ENCODE measurements at regions not wholly inside any gene's neighbourhood (a gene's known extent, or its start where the extent isn't known, plus 50 kb on each side); places are given as distances from the start of the nearest gene placed in this dataset.

DNA sequence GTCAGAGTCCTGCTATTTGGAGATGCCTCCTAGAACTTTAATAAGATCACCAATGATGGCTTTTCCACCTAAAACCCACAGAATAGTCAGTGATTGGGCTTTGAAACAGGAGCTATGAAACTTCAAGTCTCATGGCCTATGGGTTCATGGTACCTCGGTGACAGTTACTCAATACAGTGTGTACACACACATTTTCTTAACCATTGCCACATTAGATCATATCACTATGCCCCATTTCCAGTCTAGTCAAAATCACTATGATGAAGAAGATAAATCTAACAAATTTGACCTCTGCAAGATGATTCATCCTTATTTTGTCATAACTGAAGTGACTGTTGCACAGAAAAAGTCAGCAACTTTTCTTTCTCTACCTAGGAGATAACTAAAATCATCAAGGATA is 86.8 kb upstream of the OR13F1 start:
- DNase-seq (ENCODE audit: low read depth): no peak
- TF ChIP-seq, protein P1, sequence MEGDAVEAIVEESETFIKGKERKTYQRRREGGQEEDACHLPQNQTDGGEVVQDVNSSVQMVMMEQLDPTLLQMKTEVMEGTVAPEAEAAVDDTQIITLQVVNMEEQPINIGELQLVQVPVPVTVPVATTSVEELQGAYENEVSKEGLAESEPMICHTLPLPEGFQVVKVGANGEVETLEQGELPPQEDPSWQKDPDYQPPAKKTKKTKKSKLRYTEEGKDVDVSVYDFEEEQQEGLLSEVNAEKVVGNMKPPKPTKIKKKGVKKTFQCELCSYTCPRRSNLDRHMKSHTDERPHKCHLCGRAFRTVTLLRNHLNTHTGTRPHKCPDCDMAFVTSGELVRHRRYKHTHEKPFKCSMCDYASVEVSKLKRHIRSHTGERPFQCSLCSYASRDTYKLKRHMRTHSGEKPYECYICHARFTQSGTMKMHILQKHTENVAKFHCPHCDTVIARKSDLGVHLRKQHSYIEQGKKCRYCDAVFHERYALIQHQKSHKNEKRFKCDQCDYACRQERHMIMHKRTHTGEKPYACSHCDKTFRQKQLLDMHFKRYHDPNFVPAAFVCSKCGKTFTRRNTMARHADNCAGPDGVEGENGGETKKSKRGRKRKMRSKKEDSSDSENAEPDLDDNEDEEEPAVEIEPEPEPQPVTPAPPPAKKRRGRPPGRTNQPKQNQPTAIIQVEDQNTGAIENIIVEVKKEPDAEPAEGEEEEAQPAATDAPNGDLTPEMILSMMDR (IDR thresholded peaks at IDR 0.05; ENCODE audit: low read depth, low read length, missing control alignments): no peak
- no peak overlapping the region for H3K4me3 ChIP-seq (ENCODE audit: low read depth, low read length)
- in situ Hi-C loops (cut with HindIII; ENCODE audit: low sequenced_read_pairs): loop anchor here (10.0 kb wide), 1 partner anchor 58 kb away; no protein-coding TSS in a partner anchor

DNA sequence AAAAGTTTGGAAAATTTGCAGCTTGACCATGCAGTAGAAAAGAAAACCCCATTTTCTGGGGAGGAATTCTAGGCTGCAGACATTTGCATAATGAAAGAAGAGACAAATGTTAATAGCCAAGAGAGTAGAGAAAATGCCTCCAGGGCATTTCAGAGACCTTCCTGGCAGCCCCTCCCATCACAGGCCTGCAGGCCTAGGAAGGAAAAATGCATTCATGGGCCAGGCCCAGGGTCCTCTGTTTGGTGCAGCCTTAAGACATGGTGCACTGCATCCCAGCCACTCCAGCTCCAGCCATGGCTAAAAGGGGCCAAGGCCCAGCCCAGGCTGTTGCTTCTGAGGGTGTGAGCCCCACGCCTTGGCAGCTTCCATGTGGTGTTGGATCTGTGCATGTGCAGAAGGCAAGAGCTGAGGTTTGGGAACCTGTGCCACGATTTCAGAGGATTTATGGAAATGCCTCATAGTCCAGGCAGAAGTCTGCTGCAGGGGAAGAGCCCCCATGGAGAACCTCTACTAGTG is 75.0 kb upstream of the OR13F1 start:
- in situ Hi-C loops (cut with HindIII; ENCODE audit: low sequenced_read_pairs): no loop called here
- no peak overlapping the region for H3K4me3 ChIP-seq (ENCODE audit: low read depth, low read length)
- DNase-seq (ENCODE audit: low read depth): no peak
- TF ChIP-seq, protein P1 (IDR thresholded peaks at IDR 0.05; ENCODE audit: low read depth, low read length, missing control alignments): no peak

DNA sequence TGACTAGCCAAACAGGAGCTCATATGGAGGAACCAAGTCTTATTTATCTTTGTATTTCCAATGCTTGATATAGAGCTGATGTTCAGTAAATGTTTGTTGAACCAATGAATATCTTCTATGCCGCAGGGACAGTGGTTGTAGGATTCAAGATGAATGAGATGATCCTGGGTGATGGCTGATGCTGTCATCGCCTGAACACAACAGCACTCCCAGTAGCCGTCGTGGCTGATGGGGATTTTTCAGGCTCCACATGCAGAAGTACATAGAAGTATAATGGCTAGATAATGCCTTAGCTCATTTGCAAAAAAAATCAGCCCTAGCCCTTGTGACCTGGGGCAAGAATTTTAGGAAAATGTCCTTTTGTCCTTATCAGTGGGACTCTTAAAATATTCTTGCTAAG is 69.0 kb upstream of the OR13F1 start:
- no peak for DNase-seq (ENCODE audit: low read depth)
- TF ChIP-seq, protein P1 (IDR thresholded peaks at IDR 0.05; ENCODE audit: low read depth, low read length, missing control alignments): no peak
- no peak overlapping the region for H3K4me3 ChIP-seq (ENCODE audit: low read depth, low read length)
- in situ Hi-C loops (cut with HindIII; ENCODE audit: low sequenced_read_pairs): no loop called here

DNA sequence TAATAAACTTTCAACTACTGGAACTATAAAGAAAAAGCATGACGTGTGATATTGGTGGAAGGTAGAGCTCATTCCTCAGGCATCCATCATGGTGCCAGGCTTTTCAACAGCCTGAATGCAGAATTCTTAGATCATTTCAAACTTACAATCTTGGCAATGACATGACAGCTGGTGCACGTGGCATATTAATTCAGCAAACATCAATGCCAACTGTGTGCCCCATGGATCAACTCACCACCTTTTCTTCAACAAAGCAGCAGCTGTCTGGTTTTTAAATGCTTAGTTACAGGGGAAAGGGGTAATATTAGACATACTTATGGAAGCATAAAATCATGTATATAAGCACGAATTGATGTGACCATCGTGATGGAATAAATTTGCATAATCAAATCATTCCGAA is 56.0 kb upstream of the OR13F1 start:
- H3K4me3 ChIP-seq (ENCODE audit: low read depth, low read length): no peak overlapping the region
- DNase-seq (ENCODE audit: low read depth): no peak
- TF ChIP-seq, protein P1 (IDR thresholded peaks at IDR 0.05; ENCODE audit: low read depth, low read length, missing control alignments): no peak
- in situ Hi-C loops (cut with HindIII; ENCODE audit: low sequenced_read_pairs): no loop called here
